IMR-90 (cell line): ENCODE measurements at regions not wholly inside any gene's neighbourhood (a gene's known extent, or its start where the extent isn't known, plus 50 kb on each side); places are given as distances from the start of the nearest gene placed in this dataset.
"Not testable (repeated sequence)": the region's sequence is repeated elsewhere in the genome, so short reads cannot be mapped to it uniquely, and the experiment has no call there.

Experiments used
- BHLHE40 ChIP-seq: fragments of 150-350 bp; IDR thresholded peaks from 2 replicates; pipeline ENCODE4 v1.6.1; 2016; ENCODE audit warnings: mild to moderate bottlenecking, low read depth, low read length
- CEBPB ChIP-seq: IDR thresholded peaks from 2 replicates; pipeline ENCODE4 v1.6.1; 2012; ENCODE audit warnings: low read depth, low read length, improper control_type of control experiment
- CHD1 ChIP-seq: IDR thresholded peaks from 2 replicates; pipeline ENCODE4 v1.6.1; 2012; ENCODE audit warnings: low read depth, low read length, improper control_type of control experiment
- MAFK ChIP-seq: IDR thresholded peaks from 2 replicates; pipeline ENCODE4 v1.6.1; 2012; ENCODE audit warnings: low read depth, low read length, improper control_type of control experiment
- MAZ ChIP-seq: IDR thresholded peaks from 2 replicates; pipeline ENCODE4 v1.6.1; 2012; ENCODE audit warnings: low read depth, mild to moderate bottlenecking, low read length, improper control_type of control experiment, moderate library complexity, borderline replicate concordance
- MXI1 ChIP-seq: IDR thresholded peaks from 2 replicates; pipeline ENCODE4 v1.6.1; 2012; ENCODE audit warnings: low read depth, mild to moderate bottlenecking, low read length, moderate library complexity, borderline replicate concordance
- POLR2A ChIP-seq: IDR thresholded peaks from 2 replicates; pipeline ENCODE4 v1.6.1; 2012; ENCODE audit warnings: mild to moderate bottlenecking, low read depth, low read length
- RAD21 ChIP-seq: IDR thresholded peaks from 2 replicates; pipeline ENCODE4 v1.6.1; 2012; ENCODE audit warnings: low read length, improper control_type of control experiment
- RFX5 ChIP-seq: IDR thresholded peaks from 2 replicates; pipeline ENCODE4 v1.8.0; 2012; ENCODE audit warnings: low read depth, mild to moderate bottlenecking, low read length, moderate library complexity
- SMC3 ChIP-seq: fragments of 150-350 bp; IDR thresholded peaks from 2 replicates; pipeline ENCODE4 v1.6.1; 2016; ENCODE audit warnings: low read depth, mild to moderate bottlenecking, antibody characterized with exemption, low read length, moderate library complexity
- TF ChIP-seq, protein P1 (sequence below): conservative IDR thresholded peaks from 2 replicates; pipeline ENCODE4 v1.5.1; 2012; ENCODE audit warnings: mild to moderate bottlenecking, low read depth, low read length, improper control_type of control experiment
- TF ChIP-seq, protein P2 (sequence below): fragments of 150-350 bp; IDR thresholded peaks from 2 replicates; pipeline ENCODE4 v1.6.1; 2017; ENCODE audit warnings: mild to moderate bottlenecking, antibody characterized with exemption, low read length, low read depth
- TF ChIP-seq, protein P3 (sequence below): fragments of 150-350 bp; IDR thresholded peaks from 2 replicates; pipeline ENCODE4 v1.6.1; 2016; ENCODE audit warnings: low read depth, mild to moderate bottlenecking, low read length, moderate library complexity, borderline replicate concordance

DNA sequence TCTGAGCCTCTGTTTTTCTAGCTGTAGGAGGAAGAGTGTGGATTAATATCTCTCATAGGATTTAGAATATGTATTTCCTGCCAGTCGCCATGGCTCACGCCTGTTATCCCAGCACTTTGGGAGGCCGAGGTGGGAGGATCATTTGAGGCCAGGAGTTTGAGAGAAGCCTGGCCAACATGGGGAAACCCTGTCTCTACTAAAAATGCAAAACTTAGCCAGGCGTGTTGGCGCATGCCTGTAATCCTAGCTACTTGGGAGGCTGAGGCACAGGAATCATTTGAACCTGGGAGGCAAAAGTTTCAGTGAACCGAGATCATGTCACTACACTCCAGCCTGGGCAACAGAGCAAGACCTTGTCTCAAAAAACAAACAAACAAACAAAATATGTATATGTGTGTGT, 143.9 kb downstream of the CEBPB start:
- TF ChIP-seq, protein P1, sequence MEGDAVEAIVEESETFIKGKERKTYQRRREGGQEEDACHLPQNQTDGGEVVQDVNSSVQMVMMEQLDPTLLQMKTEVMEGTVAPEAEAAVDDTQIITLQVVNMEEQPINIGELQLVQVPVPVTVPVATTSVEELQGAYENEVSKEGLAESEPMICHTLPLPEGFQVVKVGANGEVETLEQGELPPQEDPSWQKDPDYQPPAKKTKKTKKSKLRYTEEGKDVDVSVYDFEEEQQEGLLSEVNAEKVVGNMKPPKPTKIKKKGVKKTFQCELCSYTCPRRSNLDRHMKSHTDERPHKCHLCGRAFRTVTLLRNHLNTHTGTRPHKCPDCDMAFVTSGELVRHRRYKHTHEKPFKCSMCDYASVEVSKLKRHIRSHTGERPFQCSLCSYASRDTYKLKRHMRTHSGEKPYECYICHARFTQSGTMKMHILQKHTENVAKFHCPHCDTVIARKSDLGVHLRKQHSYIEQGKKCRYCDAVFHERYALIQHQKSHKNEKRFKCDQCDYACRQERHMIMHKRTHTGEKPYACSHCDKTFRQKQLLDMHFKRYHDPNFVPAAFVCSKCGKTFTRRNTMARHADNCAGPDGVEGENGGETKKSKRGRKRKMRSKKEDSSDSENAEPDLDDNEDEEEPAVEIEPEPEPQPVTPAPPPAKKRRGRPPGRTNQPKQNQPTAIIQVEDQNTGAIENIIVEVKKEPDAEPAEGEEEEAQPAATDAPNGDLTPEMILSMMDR = not testable (repeated sequence)
- TF ChIP-seq POLR2A, MAZ, MXI1, BHLHE40, RFX5, CEBPB, SMC3, CHD1, RAD21, MAFK: not testable (repeated sequence)
- TF ChIP-seq, protein P2, sequence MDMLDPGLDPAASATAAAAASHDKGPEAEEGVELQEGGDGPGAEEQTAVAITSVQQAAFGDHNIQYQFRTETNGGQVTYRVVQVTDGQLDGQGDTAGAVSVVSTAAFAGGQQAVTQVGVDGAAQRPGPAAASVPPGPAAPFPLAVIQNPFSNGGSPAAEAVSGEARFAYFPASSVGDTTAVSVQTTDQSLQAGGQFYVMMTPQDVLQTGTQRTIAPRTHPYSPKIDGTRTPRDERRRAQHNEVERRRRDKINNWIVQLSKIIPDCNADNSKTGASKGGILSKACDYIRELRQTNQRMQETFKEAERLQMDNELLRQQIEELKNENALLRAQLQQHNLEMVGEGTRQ = not testable (repeated sequence)
- TF ChIP-seq, protein P3, sequence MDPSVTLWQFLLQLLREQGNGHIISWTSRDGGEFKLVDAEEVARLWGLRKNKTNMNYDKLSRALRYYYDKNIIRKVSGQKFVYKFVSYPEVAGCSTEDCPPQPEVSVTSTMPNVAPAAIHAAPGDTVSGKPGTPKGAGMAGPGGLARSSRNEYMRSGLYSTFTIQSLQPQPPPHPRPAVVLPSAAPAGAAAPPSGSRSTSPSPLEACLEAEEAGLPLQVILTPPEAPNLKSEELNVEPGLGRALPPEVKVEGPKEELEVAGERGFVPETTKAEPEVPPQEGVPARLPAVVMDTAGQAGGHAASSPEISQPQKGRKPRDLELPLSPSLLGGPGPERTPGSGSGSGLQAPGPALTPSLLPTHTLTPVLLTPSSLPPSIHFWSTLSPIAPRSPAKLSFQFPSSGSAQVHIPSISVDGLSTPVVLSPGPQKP = not testable (repeated sequence)
